NCI-H510A (cell line): ENCODE measurements at regions not wholly inside any gene's neighbourhood (a gene's known extent, or its start where the extent isn't known, plus 50 kb on each side); places are given as distances from the start of the nearest gene placed in this dataset.
A peak's percentile ranks its signal among the peaks of the same experiment; 100 is the strongest.

Experiments used
- DNase-seq: peaks from one replicate; lab custom pipeline; 2025; lab: John Stamatoyannopoulos, UW

- peak; percentile 12 for DNase-seq
Observed at GRCh38 chr15:93527374-93528050, 438.5 kb upstream of the RGMA start.

GRCh38 chr15:93524432-93524831 is 435.4 kb upstream of the RGMA start:
- no peak for DNase-seq

- DNase-seq: no peak
Observed at GRCh38 chr15:93523481-93523880, 434.5 kb upstream of the RGMA start.

- DNase-seq: no peak
Observed at GRCh38 chr15:93520206-93520605, 431.2 kb upstream of the RGMA start.

- DNase-seq: no peak
Observed at GRCh38 chr15:93519599-93519998, 430.6 kb upstream of the RGMA start.

- no peak for DNase-seq
Observed at GRCh38 chr15:93517176-93517575, 428.2 kb upstream of the RGMA start.

- no peak for DNase-seq
Observed at GRCh38 chr15:93515256-93516051, 426.4 kb upstream of the RGMA start.

- DNase-seq: no peak
Observed at GRCh38 chr15:93506646-93507045, 417.6 kb upstream of the RGMA start.

GRCh38 chr15:93505506-93505905 is 416.5 kb upstream of the RGMA start:
- no peak for DNase-seq

GRCh38 chr15:93501946-93502345 is 412.9 kb upstream of the RGMA start:
- DNase-seq: no peak

- DNase-seq: no peak
Observed at GRCh38 chr15:93500155-93500554, 411.1 kb upstream of the RGMA start.

GRCh38 chr15:93497291-93497690 is 408.3 kb upstream of the RGMA start:
- DNase-seq: no peak

GRCh38 chr15:93496888-93497287 is 407.9 kb upstream of the RGMA start:
- DNase-seq: no peak

GRCh38 chr15:93495799-93496637 is 407.0 kb upstream of the RGMA start:
- DNase-seq: no peak

- DNase-seq: no peak
Observed at GRCh38 chr15:93493172-93493571, 404.2 kb upstream of the RGMA start.

GRCh38 chr15:93491291-93491690 is 402.3 kb upstream of the RGMA start:
- no peak for DNase-seq

- no peak for DNase-seq
Observed at GRCh38 chr15:93488296-93488713, 399.3 kb upstream of the RGMA start.

- no peak for DNase-seq
Observed at GRCh38 chr15:93486407-93487117, 397.6 kb upstream of the RGMA start.

- no peak for DNase-seq
Observed at GRCh38 chr15:93485438-93486327, 396.7 kb upstream of the RGMA start.

GRCh38 chr15:93483923-93484322 is 394.9 kb upstream of the RGMA start:
- DNase-seq: no peak

- DNase-seq: no peak
Observed at GRCh38 chr15:93482731-93483130, 393.7 kb upstream of the RGMA start.
